ENCODE measurements at regions not wholly inside any gene's neighbourhood (a gene's known extent, or its start where the extent isn't known, plus 50 kb on each side); places are given as distances from the start of the nearest gene placed in this dataset.
A peak's percentile ranks its signal among the peaks of the same experiment; 100 is the strongest.

DNA sequence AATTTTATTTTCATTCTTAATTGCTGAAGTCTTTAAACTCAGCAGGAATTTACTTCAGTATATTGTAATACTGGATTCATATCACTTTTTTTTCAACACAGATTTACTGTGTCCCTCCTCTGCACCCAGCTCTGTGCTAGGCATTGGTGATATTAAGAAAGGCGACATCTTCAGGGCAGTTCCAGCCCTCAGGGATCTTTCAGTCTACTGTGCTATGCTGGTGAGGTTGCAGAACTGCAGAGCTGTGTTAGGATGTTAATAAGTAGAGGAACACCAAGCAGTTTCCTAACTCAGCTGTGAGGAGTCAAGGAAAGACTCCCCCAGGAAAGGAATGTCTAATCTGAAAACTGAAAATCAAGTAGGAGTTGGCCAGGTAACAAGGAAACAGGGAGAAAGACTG is 158.2 kb upstream of the NPY start:
- no CpG with 5 or more reads among the region's 1 CpG for WGBS (ENCODE audit: insufficient coverage)
- Mint-ChIP-seq H3K36me3 (no peaks in the 10 kb centered on the region), H3K4me3 (no peak overlapping the region), H3K4me1 (no peaks in the 10 kb centered on the region), H3K27me3 (ENCODE audit: low read depth in 3 of 3) (peaks cover 0 to 2% (median 1%) of the 10 kb centered on the region in 3 donors), H3K9me3 (peaks cover 0 to 2% (median 0%) of the 10 kb centered on the region in 7 donors), H3K27ac (peak overlapping the region in 1 of 7 donors; percentile 33)
- H3K27ac ChIP-seq (ENCODE audit: low read depth in 1 of 2, low read length in 2 of 2), result no peak overlapping the region
- H3K4me2 ChIP-seq (replicated peaks; ENCODE audit: extremely low read depth, low read length, poor library complexity, severe bottlenecking), result no peak overlapping the region
- no peak for DNase-seq
- no peak overlapping the region for H3K4me3 ChIP-seq (replicated peaks in 1 of 3; ENCODE audit: low read depth in 2 of 3, low read length in 3 of 3)
- H3K4me1 ChIP-seq (ENCODE audit: control insufficient read depth in 1 of 2, insufficient read depth in 2 of 2, low read length in 2 of 2), result no peaks in the 10 kb centered on the region
- H3K36me3 ChIP-seq (replicated peaks in 1 of 2; ENCODE audit: control insufficient read depth in 1 of 2, insufficient read depth in 2 of 2, low read length in 2 of 2), result no peaks in the 10 kb centered on the region
- intact Hi-C loops (cut with micrococcal nuclease), result no loop called here
- H3K9me3 ChIP-seq (replicated peaks in 1 of 2; ENCODE audit: control insufficient read depth in 1 of 2, insufficient read depth in 1 of 2, low read length in 2 of 2), result no peaks in the 10 kb centered on the region
- TF ChIP-seq, protein P1, sequence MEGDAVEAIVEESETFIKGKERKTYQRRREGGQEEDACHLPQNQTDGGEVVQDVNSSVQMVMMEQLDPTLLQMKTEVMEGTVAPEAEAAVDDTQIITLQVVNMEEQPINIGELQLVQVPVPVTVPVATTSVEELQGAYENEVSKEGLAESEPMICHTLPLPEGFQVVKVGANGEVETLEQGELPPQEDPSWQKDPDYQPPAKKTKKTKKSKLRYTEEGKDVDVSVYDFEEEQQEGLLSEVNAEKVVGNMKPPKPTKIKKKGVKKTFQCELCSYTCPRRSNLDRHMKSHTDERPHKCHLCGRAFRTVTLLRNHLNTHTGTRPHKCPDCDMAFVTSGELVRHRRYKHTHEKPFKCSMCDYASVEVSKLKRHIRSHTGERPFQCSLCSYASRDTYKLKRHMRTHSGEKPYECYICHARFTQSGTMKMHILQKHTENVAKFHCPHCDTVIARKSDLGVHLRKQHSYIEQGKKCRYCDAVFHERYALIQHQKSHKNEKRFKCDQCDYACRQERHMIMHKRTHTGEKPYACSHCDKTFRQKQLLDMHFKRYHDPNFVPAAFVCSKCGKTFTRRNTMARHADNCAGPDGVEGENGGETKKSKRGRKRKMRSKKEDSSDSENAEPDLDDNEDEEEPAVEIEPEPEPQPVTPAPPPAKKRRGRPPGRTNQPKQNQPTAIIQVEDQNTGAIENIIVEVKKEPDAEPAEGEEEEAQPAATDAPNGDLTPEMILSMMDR (IDR thresholded peaks at IDR 0.05), result no peak
- H3K27me3 ChIP-seq (ENCODE audit: control insufficient read depth in 2 of 2, insufficient read depth in 2 of 2, low read length in 2 of 2), result no peaks in the 10 kb centered on the region
- no peak overlapping the region for H2AFZ ChIP-seq (ENCODE audit: insufficient read depth, low read depth, low read length, poor library complexity, severe bottlenecking)
- H4K20me1 ChIP-seq (ENCODE audit: insufficient read depth, low read length), result no peaks in the 10 kb centered on the region
- no peaks in the 10 kb centered on the region for H3K79me2 ChIP-seq (ENCODE audit: insufficient read depth, low read length)
- no peak overlapping the region for H3K9ac ChIP-seq (ENCODE audit: insufficient read depth, low read length, poor library complexity, severe bottlenecking)

DNA sequence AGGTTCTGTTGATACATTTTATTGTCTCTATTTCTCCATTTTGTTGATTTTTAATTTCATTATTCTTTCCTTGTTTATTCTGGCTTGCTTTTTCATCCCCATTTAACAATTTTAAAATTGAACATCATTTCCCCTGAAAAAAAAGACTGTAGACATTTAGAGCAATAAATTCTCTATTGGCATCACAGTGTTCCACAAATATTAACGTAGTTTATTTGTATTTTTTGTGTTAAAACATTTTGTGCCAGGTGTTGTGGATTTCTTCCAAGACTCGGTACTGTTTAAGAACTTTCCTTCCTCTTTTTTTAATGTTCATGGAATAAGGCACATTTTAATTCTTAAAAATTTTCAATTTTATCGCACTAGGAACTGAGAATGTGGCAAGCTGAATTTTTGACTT is 156.1 kb upstream of the NPY start:
- no peak overlapping the region for H3K4me3 Mint-ChIP-seq
- H3K4me2 ChIP-seq (replicated peaks; ENCODE audit: extremely low read depth, low read length, poor library complexity, severe bottlenecking), result no peak overlapping the region
- no peak overlapping the region for H3K27ac Mint-ChIP-seq
- H3K9me3 Mint-ChIP-seq, result peaks cover 0 to 2% (median 0%) of the 10 kb centered on the region in 7 donors
- H3K9me3 ChIP-seq (replicated peaks in 1 of 2; ENCODE audit: control insufficient read depth in 1 of 2, insufficient read depth in 1 of 2, low read length in 2 of 2), result no peaks in the 10 kb centered on the region
- H3K36me3 Mint-ChIP-seq, result no peaks in the 10 kb centered on the region
- no peaks in the 10 kb centered on the region for H3K27me3 ChIP-seq (ENCODE audit: control insufficient read depth in 2 of 2, insufficient read depth in 2 of 2, low read length in 2 of 2)
- no peak overlapping the region for H3K9ac ChIP-seq (ENCODE audit: insufficient read depth, low read length, poor library complexity, severe bottlenecking)
- no CpG with 5 or more reads among the region's 3 CpGs for WGBS (ENCODE audit: insufficient coverage)
- H4K20me1 ChIP-seq (ENCODE audit: insufficient read depth, low read length), result no peaks in the 10 kb centered on the region
- no peaks in the 10 kb centered on the region for H3K4me1 ChIP-seq (ENCODE audit: control insufficient read depth in 1 of 2, insufficient read depth in 2 of 2, low read length in 2 of 2)
- no peak for DNase-seq
- TF ChIP-seq, protein P1 (IDR thresholded peaks at IDR 0.05), result no peak
- peaks cover 0 to 2% (median 1%) of the 10 kb centered on the region in 3 donors for H3K27me3 Mint-ChIP-seq (ENCODE audit: low read depth in 3 of 3)
- H3K79me2 ChIP-seq (ENCODE audit: insufficient read depth, low read length), result no peaks in the 10 kb centered on the region
- H3K27ac ChIP-seq (ENCODE audit: low read depth in 1 of 2, low read length in 2 of 2), result no peak overlapping the region
- no peak overlapping the region for H3K4me3 ChIP-seq (replicated peaks in 1 of 3; ENCODE audit: low read depth in 2 of 3, low read length in 3 of 3)
- intact Hi-C loops (cut with micrococcal nuclease), result no loop called here
- no peaks in the 10 kb centered on the region for H3K36me3 ChIP-seq (replicated peaks in 1 of 2; ENCODE audit: control insufficient read depth in 1 of 2, insufficient read depth in 2 of 2, low read length in 2 of 2)
- H2AFZ ChIP-seq (ENCODE audit: insufficient read depth, low read depth, low read length, poor library complexity, severe bottlenecking), result no peak overlapping the region
- H3K4me1 Mint-ChIP-seq, result no peaks in the 10 kb centered on the region
